ENCODE measurements at regions not wholly inside any gene's neighbourhood (a gene's known extent, or its start where the extent isn't known, plus 50 kb on each side); places are given as distances from the start of the nearest gene placed in this dataset.

- TF ChIP-seq CTCF (IDR thresholded peaks at IDR 0.05): no peak
- no peak for TF ChIP-seq POLR2A (IDR thresholded peaks at IDR 0.05)
Measured at GRCh38 chr4:85268961-85269360, 206.0 kb upstream of the ARHGAP24 start.

All from right lobe of liver (tissue), 4 donors.